HL-60 (cell line): ENCODE measurements at regions not wholly inside any gene's neighbourhood (a gene's known extent, or its start where the extent isn't known, plus 50 kb on each side); places are given as distances from the start of the nearest gene placed in this dataset.
"Not testable (repeated sequence)": the region's sequence is repeated elsewhere in the genome, so short reads cannot be mapped to it uniquely, and the experiment has no call there.

Experiments
- DNase-seq, 2 experiments: peaks; one replicate each; pipeline ENCODE4 v3.0.0-alpha.2; 2010 to 2020; ENCODE audit warnings: low read depth in 1 of 2, low spot score in 1 of 2
- H3K27ac ChIP-seq: fragments of 250-450 bp; sonication (Bioruptor Pico); replicated peaks from 2 replicates; pipeline ENCODE4 v1.5.1; 2020; ENCODE audit warnings: mild to moderate bottlenecking, moderate library complexity
- H3K27me3 ChIP-seq: fragments of 250-450 bp; sonication (Bioruptor Pico); 2 replicates; pipeline ENCODE4 v1.5.1; 2021; ENCODE audit warnings: mild to moderate bottlenecking, moderate library complexity; ENCODE audit not compliant: insufficient read depth, poor library complexity, severe bottlenecking
- H3K4me3 ChIP-seq: replicated peaks from 2 replicates; pipeline ENCODE4 v1.5.1; 2011; ENCODE audit warnings: mild to moderate bottlenecking, control low read depth, low read length; ENCODE audit not compliant: insufficient read depth
- GABPA ChIP-seq: IDR thresholded peaks from 2 replicates; pipeline ENCODE4 v1.6.1; 2012; ENCODE audit warnings: low read depth
- POLR2AphosphoS5 ChIP-seq: IDR thresholded peaks from 2 replicates; pipeline ENCODE4 v1.6.1; 2012; ENCODE audit warnings: low read depth
- SPI1 ChIP-seq: IDR thresholded peaks from 2 replicates; pipeline ENCODE4 v1.6.1; 2012; ENCODE audit warnings: low read depth, mild to moderate bottlenecking, borderline replicate concordance
- TF ChIP-seq, protein P1 (sequence below): IDR thresholded peaks from one replicate; pipeline ENCODE4 v1.5.1; 2011; ENCODE audit warnings: low read length, control low read depth, inconsistent platforms; ENCODE audit not compliant: insufficient read depth
- TF ChIP-seq, protein P2 (sequence below): IDR thresholded peaks from 2 replicates; pipeline ENCODE4 v1.6.1; 2012; ENCODE audit warnings: low read depth; ENCODE audit not compliant: insufficient replicate concordance

DNA sequence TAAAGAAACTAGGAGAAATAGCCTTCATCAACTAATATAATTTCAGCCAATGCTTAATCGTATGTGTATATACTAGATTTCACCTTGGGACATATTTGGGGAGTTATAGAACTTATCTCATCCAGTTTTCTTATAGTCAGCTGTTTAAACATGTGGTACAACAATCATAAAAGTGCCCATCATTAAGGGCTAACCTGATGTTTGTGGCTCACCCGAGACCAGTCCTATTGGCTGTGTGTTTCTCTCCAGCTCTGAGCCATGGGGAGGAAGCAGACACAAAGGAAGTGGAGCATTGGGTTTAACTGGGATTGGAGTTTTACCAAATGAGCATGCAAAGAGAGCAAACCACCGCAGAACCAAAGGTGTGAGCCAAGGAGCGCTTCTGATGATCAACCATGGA, 114.3 kb upstream of the KLF12 start:
- no peak for TF ChIP-seq SPI1
- no peak for DNase-seq
- no peak overlapping the region for H3K4me3 ChIP-seq
- H3K27me3 ChIP-seq, result no peaks in the 10 kb centered on the region
- no peak overlapping the region for H3K27ac ChIP-seq

DNA sequence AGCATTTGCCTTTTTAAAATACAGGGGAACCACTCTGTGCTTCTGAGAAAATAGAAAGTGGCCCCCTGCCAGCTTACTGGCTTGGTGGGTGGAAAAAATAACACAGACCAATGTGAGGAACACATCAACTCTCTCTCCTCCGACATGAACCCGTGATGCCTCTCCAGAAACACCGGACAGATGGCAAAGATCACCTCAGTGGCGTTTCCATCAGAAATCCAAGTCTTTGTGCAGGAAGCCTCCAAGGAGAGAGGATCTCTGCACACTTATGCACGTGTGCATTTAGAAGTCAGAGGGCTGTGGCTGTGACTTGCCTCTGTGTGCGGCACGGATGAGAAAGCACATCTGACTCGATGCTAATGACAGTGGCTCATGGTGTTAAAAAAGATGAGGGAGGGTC, 112.3 kb upstream of the KLF12 start:
- no peak for DNase-seq
- TF ChIP-seq, protein P1, sequence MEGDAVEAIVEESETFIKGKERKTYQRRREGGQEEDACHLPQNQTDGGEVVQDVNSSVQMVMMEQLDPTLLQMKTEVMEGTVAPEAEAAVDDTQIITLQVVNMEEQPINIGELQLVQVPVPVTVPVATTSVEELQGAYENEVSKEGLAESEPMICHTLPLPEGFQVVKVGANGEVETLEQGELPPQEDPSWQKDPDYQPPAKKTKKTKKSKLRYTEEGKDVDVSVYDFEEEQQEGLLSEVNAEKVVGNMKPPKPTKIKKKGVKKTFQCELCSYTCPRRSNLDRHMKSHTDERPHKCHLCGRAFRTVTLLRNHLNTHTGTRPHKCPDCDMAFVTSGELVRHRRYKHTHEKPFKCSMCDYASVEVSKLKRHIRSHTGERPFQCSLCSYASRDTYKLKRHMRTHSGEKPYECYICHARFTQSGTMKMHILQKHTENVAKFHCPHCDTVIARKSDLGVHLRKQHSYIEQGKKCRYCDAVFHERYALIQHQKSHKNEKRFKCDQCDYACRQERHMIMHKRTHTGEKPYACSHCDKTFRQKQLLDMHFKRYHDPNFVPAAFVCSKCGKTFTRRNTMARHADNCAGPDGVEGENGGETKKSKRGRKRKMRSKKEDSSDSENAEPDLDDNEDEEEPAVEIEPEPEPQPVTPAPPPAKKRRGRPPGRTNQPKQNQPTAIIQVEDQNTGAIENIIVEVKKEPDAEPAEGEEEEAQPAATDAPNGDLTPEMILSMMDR, result no peak
- TF ChIP-seq POLR2AphosphoS5 (no peak), GABPA (no peak), SPI1 (no peak)
- TF ChIP-seq, protein P2, sequence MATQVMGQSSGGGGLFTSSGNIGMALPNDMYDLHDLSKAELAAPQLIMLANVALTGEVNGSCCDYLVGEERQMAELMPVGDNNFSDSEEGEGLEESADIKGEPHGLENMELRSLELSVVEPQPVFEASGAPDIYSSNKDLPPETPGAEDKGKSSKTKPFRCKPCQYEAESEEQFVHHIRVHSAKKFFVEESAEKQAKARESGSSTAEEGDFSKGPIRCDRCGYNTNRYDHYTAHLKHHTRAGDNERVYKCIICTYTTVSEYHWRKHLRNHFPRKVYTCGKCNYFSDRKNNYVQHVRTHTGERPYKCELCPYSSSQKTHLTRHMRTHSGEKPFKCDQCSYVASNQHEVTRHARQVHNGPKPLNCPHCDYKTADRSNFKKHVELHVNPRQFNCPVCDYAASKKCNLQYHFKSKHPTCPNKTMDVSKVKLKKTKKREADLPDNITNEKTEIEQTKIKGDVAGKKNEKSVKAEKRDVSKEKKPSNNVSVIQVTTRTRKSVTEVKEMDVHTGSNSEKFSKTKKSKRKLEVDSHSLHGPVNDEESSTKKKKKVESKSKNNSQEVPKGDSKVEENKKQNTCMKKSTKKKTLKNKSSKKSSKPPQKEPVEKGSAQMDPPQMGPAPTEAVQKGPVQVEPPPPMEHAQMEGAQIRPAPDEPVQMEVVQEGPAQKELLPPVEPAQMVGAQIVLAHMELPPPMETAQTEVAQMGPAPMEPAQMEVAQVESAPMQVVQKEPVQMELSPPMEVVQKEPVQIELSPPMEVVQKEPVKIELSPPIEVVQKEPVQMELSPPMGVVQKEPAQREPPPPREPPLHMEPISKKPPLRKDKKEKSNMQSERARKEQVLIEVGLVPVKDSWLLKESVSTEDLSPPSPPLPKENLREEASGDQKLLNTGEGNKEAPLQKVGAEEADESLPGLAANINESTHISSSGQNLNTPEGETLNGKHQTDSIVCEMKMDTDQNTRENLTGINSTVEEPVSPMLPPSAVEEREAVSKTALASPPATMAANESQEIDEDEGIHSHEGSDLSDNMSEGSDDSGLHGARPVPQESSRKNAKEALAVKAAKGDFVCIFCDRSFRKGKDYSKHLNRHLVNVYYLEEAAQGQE, result no peak

DNA sequence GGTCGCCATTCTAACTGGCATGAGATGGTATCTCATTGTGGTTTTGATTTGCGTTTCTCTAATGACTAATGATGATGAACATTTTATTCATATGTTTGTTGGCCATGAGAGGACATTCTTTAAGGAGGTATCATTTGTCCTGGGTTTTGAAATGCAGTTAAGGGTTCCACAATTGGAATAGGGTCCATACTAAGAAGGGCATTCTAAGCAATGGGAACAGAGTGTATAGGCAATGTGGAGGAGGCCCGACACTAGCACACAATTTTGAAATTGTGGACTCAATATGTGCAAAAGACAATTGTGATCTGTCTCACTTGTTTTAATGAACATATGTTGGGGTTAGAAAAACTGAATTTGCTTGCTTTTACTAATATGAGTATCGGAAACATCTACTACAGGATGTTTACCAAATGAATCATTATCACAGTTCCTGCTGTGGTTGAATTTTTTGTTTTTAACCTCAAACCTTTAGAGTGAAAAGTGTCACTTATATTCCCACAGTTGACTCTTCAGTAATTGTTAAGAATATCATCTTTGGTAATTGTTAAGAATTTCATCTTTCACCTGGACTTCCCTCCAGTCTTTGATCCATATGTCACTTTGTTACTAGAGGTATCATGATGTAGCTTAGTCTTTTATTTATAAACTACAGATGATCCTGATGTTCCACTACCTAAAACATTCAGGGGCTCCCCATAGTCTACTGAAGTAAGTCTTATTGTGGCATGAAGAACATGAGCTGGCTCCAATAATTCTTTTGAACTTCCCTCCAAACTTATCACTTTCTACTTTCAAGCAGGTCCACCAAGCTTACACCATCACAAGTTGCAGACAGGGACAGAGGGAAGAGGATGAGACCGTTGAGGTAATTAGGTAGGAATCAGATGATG, 109.7 kb upstream of the KLF12 start:
- TF ChIP-seq, protein P1, result no peak
- DNase-seq, result no peak
- Histone ChIP-seq H3K27me3 (no peaks in the 10 kb centered on the region), H3K27ac (no peak overlapping the region), H3K4me3 (no peak overlapping the region)

More for the DNA sequence above, 112.3 kb upstream of the KLF12 start:
- H3K27me3 ChIP-seq, result no peaks in the 10 kb centered on the region
- no peak overlapping the region for H3K4me3 ChIP-seq
- no peak overlapping the region for H3K27ac ChIP-seq

DNA sequence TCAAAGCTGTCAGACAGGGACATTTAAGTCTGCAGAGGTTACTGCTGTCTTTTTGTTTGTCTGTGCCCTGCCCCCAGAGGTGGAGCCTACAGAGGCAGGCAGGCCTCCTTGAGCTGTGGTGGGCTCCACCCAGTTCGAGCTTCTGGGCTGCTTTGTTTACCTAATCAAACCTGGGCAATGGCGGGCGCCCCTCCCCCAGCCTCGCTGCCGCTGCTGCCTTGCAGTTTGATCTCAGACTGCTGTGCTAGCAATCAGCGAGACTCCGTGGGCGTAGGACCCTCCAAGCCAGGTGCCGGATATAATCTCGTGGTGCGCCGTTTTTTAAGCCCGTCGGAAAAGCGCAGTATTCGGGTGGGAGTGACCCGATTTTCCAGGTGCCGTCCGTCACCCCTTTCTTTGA, 107.1 kb upstream of the KLF12 start:
- not testable (repeated sequence) for H3K27me3 ChIP-seq

DNA sequence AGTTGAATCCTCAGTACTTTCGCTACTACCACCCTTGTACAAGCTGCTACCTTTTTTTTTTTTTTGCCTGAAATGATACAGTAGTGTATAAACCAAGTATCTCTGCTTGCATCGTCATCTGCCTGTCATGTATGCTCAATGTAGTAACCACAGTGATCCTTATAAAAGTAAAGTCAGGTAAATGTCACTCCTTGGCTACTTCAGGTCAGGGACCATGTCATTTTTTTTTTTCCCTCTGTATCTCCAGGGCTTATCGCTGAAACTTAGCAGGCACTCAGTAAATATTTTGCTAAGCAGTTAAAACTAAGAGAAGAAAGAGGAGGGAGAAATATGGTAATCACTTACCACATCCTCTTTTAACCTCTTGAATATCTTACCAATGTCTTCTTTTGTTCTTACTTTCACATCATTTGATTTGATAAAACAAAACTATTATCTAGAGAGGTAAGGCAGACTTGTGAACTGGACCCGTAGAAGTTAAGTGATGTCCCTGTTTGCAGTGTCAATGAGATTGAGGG, 96.8 kb upstream of the KLF12 start:
- no peak for DNase-seq
- no peaks in the 10 kb centered on the region for H3K27me3 ChIP-seq
- H3K27ac ChIP-seq, result no peak overlapping the region
- no peak overlapping the region for H3K4me3 ChIP-seq
- TF ChIP-seq SPI1 (no peak), POLR2AphosphoS5 (no peak), GABPA (no peak)
- TF ChIP-seq, protein P1, result no peak
- TF ChIP-seq, protein P2, result no peak

More for the DNA sequence above, 107.1 kb upstream of the KLF12 start:
- not testable (repeated sequence) for DNase-seq, H3K4me3 ChIP-seq, H3K27ac ChIP-seq
